GM18505 (cell line): ENCODE measurements at regions not wholly inside any gene's neighbourhood (a gene's known extent, or its start where the extent isn't known, plus 50 kb on each side); places are given as distances from the start of the nearest gene placed in this dataset.
"Not testable (repeated sequence)": the region's sequence is repeated elsewhere in the genome, so short reads cannot be mapped to it uniquely, and the experiment has no call there.

Experiments used
- ATAC-seq: cut with Tn5 transposase; IDR thresholded peaks from one replicate; pipeline ENCODE4 v1.9.1; 2021; ENCODE audit not compliant: unreplicated experiment
- POLR2A ChIP-seq: IDR thresholded peaks from 4 replicates; pipeline ENCODE4 v1.6.1; 2011; ENCODE audit warnings: borderline replicate concordance; ENCODE audit not compliant: insufficient read depth, insufficient read length; ENCODE audit errors: extremely low read depth

GRCh38 chr2:17460371-17461086 lies 57.7 kb downstream of the RAD51AP2 start:
- no peak for ATAC-seq
- no peak for TF ChIP-seq POLR2A

DNA sequence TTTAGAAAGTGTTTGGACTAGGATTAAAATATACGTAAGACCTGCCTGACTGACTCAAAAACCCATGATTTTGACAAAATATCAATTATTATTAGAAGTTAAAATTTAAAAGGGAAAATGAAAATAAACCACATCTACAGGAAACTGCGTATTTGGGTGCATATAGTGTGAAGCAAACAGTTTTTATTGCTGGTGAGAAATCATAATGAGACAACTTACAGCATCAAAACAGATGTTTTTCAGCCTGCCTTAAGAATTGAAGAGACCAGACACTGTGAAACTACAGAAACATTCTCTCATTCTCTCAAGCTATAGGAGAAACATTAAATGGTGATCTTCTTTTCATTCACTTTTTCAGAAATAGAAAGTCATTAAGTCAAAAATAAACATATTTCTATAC lies 62.9 kb downstream of the RAD51AP2 start:
- ATAC-seq: no peak
- no peak for TF ChIP-seq POLR2A

DNA sequence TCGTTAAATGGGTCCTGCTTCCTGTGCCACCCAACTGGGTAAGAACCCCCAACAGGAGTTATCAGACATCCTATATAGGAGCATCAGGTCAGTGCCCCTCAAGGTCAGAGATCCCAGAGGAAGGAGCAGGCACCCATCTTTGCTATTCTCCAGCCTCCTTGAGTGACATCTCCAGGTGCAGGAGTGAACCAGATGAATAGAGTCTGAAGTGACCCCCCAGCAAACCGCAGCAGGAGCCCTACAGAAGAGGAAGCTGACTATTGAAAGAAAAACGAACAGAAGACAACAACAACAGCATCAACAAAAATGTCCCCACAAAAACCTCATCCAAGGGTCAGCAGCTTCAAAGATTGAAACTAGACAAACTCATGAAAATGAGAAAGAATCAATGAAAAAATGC lies 72.0 kb downstream of the RAD51AP2 start:
- not testable (repeated sequence) for ATAC-seq

GRCh38 chr2:17445744-17446143 lies 72.5 kb downstream of the RAD51AP2 start:
- TF ChIP-seq POLR2A: no peak
- no peak for ATAC-seq

- ATAC-seq: no peak
- TF ChIP-seq POLR2A: no peak
Measured at GRCh38 chr2:17442334-17442733, 75.9 kb downstream of the RAD51AP2 start.

DNA sequence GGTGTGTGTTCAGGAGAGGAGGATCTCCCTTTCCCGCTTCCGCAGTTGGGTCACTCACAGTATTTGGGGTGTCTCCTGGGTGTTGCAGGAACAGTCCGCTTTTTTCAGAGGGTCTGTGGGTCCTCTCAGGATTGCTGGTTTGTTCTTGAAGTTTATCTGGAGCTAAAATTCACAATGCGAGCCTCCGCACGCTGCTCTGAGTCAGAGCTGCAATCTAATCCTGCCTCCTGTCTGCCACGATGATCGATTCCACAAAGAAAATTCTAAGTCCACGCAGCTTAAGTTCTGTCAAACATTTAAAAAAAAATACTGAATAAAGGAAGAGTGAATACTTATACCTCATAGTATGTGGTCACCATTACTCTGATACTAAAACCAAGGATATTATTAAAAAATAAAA lies 76.5 kb downstream of the RAD51AP2 start:
- ATAC-seq: no peak
- TF ChIP-seq POLR2A: no peak

GRCh38 chr2:17441055-17441771 lies 77.0 kb downstream of the RAD51AP2 start:
- no peak for ATAC-seq
- no peak for TF ChIP-seq POLR2A

DNA sequence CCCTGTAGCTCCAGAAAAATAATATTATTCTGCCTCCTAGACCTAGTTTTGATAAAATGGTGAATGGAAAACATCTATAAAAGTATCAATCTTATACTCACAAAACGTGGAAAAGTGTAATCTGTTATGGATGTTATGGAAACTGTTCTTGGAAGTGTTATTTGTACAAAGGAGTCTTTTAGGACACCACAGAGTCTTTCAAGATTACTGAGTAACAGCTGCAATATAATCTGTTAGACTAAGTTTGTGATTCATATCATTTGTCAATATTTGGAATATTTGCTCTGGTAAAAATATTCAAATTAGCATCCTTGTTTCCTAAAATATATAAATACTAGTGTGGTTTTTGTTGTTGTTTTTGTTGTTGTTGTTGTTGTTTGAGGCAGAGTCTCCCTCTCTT lies 87.9 kb downstream of the RAD51AP2 start:
- no peak for TF ChIP-seq POLR2A
- ATAC-seq: no peak

- TF ChIP-seq POLR2A: no peak
Measured at GRCh38 chr2:17429130-17429529, 89.1 kb downstream of the RAD51AP2 start.

DNA sequence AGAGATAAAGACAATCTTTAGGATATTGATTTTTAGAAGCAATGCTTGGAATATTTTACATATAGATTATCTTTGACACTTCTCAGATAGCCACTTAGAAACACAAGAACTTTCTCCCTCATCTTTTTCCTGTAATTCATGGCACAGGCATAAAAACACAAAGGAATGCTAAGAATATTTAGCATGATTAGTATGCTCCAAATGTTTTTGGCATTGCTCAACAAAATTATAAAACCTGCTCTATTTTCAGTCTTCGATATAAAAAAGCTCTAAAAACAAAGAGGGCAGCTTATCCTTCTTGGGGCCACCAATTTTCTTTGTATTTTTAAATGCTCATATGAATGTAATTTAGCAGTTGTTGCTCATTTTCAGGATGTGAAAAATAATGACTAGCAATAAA lies 90.8 kb downstream of the RAD51AP2 start:
- ATAC-seq: no peak
- no peak for TF ChIP-seq POLR2A

More at GRCh38 chr2:17429130-17429529, 89.1 kb downstream of the RAD51AP2 start:
- no peak for ATAC-seq

DNA sequence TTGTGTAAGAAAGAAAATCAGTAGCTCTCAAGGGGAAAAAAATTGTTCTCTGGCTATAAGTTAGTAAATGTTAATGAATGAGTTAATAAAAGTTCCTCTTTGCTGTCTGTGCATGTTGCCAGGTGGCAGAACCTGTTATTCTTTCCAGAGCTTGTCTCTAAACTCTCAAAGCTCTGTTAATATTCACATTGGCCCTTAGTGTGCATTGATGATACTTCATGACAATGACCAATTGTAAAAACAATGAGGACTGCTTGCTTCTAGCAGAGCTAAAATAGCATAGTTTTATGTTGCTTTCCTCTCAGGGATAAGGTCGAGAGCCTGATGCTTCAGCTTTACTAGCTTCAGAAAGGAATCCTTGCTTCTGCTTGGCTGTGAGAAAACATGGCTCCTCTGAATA lies 91.5 kb downstream of the RAD51AP2 start:
- no peak for ATAC-seq
- no peak for TF ChIP-seq POLR2A

DNA sequence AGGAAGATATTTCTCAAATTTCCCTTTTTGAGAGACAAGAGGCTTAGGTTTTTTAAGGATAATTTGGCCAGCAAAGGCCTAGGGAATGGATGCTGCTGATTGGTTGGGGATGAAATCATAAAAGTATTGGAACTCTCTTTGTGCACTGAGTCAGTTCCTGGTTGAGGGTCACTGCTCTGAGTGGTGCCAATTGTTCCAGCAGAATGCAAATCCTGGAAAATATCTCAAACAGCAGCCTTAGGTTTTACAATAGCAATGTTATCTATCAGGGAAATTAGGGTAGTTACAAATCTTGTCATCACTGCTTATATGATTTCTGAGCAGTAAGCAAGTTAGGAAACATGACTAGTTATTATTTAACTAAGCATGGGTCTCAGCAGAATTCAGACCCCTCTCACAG lies 96.2 kb downstream of the RAD51AP2 start:
- ATAC-seq: no peak
- TF ChIP-seq POLR2A: no peak

DNA sequence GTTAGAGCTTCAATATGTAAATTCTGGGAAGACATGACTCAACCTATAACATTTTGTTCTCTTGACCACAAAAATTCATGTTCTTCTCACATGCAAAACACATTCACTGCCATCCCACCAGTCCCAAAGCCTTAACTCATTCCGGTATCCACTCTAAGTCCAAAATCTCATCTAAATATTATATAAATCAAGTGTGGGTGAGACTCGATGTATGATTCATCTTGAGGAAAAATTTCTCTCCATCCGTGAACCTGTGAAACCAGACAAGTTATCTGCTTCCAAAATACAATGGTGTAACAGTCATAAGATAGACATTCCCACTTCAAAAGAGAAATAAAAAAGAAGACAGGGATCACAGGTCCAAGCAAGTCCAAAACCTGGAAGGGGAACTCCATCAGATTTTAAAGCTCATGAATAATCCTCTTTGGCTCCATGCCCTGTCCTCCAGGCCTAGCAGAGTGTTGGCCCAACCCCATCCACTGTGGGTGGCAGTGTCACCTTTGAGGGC lies 101.3 kb downstream of the RAD51AP2 start:
- TF ChIP-seq POLR2A: no peak

GRCh38 chr2:17413036-17413435 lies 105.2 kb downstream of the RAD51AP2 start:
- no peak for TF ChIP-seq POLR2A
- no peak for ATAC-seq

More for the DNA sequence above, 101.3 kb downstream of the RAD51AP2 start:
- ATAC-seq: no peak
